ENCODE measurements at regions not wholly inside any gene's neighbourhood (a gene's known extent, or its start where the extent isn't known, plus 50 kb on each side); places are given as distances from the start of the nearest gene placed in this dataset.

DNA sequence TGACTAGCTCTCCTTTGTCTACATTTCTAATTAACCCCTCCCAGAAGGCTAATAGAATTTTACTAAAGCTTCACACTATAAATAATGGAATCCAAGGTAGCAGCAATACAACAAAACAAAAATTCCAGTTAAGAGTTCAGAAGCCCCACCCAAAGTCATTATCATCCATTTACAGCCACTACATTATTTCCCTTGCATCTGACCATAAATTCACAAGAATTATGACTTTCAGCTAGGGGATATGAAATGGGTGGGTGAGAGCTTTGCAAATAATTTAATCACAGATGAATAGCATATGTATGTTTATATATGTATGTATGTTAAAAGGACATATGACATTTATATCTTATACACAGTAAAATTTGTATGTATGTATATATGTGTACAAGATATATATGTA is 65.3 kb upstream of the PTGDR start:
- no peak for DNase-seq (ENCODE audit: low read depth)
- no peak for TF ChIP-seq CTCF (IDR thresholded peaks at IDR 0.05; ENCODE audit: control insufficient read depth, insufficient read depth, low read depth, low read length, missing control alignments)
- no peak overlapping the region for H3K4me3 ChIP-seq (ENCODE audit: control insufficient read depth, low read depth, low read length)

GRCh38 chr14:52190337-52190931 is 77.1 kb upstream of the PTGDR start:
- H3K4me3 ChIP-seq (ENCODE audit: control insufficient read depth, low read depth, low read length), result no peak overlapping the region
- no peak for TF ChIP-seq CTCF (IDR thresholded peaks at IDR 0.05; ENCODE audit: control insufficient read depth, insufficient read depth, low read depth, low read length, missing control alignments)

GRCh38 chr14:52189325-52189724 is 78.2 kb upstream of the PTGDR start:
- TF ChIP-seq CTCF (IDR thresholded peaks at IDR 0.05; ENCODE audit: control insufficient read depth, insufficient read depth, low read depth, low read length, missing control alignments), result no peak
- no peak overlapping the region for H3K4me3 ChIP-seq (ENCODE audit: control insufficient read depth, low read depth, low read length)
- no peak for DNase-seq (ENCODE audit: low read depth)

More at GRCh38 chr14:52190337-52190931, 77.1 kb upstream of the PTGDR start:
- DNase-seq (ENCODE audit: low read depth), result no peak

DNA sequence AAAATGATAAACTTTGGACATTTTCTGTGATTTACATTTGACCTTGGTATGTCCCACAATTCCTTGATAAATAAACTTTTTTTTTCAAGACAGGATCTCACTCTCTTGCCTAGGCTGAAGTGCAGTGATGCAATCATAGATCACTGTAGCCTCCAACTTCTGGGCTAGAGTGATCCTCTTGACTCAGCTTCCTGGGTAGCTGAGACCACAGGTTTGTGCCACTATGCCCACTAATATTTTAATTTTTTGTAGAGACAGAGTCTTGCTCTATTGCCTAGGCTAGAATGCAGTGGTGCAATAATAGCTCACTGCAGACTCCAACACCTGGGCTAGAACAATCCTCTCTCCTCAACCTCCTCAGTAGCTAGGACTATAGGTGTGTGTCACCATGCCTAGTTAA is 79.1 kb upstream of the PTGDR start:
- DNase-seq (ENCODE audit: low read depth), result no peak
- TF ChIP-seq CTCF (IDR thresholded peaks at IDR 0.05; ENCODE audit: control insufficient read depth, insufficient read depth, low read depth, low read length, missing control alignments), result no peak
- no peak overlapping the region for H3K4me3 ChIP-seq (ENCODE audit: control insufficient read depth, low read depth, low read length)

GRCh38 chr14:52185178-52185577 is 82.3 kb upstream of the PTGDR start:
- DNase-seq (ENCODE audit: low read depth), result no peak
- no peak overlapping the region for H3K4me3 ChIP-seq (ENCODE audit: control insufficient read depth, low read depth, low read length)
- no peak for TF ChIP-seq CTCF (IDR thresholded peaks at IDR 0.05; ENCODE audit: control insufficient read depth, insufficient read depth, low read depth, low read length, missing control alignments)

DNA sequence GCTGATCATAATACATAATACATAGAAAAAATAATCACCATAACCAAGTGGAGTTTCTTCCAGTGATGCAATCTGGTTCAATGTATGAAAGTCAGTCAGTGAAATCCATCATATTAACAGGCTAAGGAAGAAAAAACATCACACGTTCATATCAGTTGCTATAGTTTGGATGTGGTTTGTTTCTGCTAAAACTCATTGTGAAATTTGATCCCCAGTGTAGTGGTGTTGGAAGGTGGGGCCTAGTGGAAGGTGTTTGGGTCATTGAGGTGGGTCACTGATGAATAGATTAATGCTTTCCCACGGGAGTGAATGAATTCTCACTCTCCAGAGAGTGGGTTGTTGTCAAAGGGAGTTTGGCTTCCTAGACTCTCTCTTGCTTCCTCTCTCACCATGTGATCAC is 84.6 kb upstream of the PTGDR start:
- DNase-seq (ENCODE audit: low read depth), result no peak
- no peak for TF ChIP-seq CTCF (IDR thresholded peaks at IDR 0.05; ENCODE audit: control insufficient read depth, insufficient read depth, low read depth, low read length, missing control alignments)

More for the DNA sequence above, 84.6 kb upstream of the PTGDR start:
- H3K4me3 ChIP-seq (ENCODE audit: control insufficient read depth, low read depth, low read length), result no peak overlapping the region

Data from AG09309 (cell line).